Activated CD8-positive, alpha-beta memory T cell treated with anti-CD3 and anti-CD28 coated beads, Interleukin-2, amount 50 U/mL, for 24 hours (primary cell): ENCODE measurements at regions not wholly inside any gene's neighbourhood (a gene's known extent, or its start where the extent isn't known, plus 50 kb on each side); places are given as distances from the start of the nearest gene placed in this dataset.

Source experiments
- DNase-seq: peaks from one replicate; pipeline ENCODE4 v3.0.0-alpha.2; 2020; ENCODE audit errors: extremely low read depth

DNA sequence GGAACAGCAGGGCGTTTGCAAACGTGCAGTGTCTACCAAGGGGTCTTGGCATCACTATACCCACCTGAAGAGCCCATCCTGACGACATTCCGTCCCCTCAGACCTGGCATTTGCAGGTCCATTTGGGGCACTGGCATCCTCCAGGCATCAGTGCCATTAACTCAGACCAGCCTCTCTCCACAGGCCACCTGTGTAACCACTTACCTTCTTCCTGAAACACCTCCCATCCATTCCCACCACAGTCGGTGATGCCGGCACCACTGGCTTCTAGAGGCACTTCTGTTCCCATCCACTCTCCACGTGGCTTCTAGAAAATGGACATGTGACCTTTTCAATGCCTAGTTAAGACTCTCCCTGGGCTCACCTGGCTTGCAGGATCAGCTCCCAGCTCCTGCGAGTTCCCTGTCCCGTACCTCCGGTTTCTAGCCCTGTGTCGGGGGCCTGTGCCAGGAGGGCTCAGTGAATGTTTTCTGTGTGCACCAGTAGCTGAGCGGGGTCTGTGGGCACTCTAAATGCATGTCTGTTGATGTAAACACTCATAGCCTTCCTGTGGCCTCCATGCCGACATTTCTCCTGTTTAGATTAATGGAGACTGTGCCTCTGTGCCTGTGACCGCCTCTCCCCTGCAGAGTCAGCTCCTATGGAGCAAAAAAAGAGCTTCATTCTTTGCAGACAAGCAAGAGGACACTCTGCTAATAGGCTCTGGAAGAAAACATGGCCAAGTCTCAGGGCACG is 458.0 kb upstream of the HS6ST1 start:
- no peak for DNase-seq

DNA sequence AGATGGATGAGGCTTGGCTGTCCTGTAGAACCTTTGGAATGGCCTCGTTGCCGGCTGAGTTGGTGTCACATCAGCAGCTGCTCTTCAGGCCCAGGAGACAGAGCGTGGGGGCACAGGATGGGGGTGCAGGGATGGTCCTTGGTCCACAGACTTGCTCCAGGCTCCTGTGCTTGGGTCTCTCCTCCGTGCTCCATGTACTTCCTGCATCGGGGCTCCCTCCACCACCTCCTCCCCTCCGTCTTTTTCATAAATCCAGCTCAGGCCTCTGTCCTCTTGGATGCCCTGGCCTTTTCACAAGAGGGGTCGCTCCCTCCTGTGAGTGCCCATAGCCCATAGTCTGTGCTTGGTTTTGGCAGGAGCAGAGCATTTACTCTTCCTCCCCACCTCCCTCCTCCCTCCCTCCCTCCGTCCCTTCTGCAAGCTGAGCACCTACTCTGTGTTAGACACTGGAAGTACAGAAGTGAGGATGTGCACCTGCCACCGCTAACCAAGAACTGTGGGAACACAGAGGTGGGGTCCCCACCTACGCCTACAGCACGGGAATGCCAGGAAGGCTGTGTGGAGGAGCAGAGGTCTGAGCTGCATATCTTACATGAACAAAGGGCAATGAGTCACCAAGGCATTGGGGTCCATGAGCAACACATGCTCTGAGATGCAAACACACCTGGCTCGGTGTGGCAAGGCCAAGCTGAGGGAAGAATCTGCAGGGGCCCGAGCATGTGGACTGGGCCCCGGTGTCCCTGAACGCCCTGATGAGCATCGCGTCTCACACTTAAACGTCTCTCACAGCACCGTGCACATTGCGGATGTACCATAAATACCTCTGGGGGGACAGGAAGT is 458.7 kb upstream of the HS6ST1 start:
- no peak for DNase-seq

DNA sequence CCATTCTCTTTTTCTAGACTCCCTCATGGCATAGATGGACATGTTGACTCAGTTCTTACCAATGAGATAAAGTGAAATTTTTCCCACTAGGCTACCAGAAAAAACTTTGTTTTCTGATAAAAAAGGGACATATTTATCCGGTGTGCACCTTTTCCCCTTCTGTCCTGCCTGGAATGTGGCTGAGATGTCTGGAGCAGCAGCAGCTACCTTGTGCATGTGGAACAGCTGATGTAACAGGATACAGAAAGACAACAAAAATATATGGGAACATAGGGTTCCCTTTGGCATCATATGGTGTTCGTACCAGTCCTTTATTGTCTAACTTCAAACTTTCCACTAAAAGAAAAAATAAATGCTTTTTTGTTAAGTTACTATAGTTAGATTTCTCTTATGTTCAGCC is 460.2 kb upstream of the HS6ST1 start:
- no peak for DNase-seq

DNA sequence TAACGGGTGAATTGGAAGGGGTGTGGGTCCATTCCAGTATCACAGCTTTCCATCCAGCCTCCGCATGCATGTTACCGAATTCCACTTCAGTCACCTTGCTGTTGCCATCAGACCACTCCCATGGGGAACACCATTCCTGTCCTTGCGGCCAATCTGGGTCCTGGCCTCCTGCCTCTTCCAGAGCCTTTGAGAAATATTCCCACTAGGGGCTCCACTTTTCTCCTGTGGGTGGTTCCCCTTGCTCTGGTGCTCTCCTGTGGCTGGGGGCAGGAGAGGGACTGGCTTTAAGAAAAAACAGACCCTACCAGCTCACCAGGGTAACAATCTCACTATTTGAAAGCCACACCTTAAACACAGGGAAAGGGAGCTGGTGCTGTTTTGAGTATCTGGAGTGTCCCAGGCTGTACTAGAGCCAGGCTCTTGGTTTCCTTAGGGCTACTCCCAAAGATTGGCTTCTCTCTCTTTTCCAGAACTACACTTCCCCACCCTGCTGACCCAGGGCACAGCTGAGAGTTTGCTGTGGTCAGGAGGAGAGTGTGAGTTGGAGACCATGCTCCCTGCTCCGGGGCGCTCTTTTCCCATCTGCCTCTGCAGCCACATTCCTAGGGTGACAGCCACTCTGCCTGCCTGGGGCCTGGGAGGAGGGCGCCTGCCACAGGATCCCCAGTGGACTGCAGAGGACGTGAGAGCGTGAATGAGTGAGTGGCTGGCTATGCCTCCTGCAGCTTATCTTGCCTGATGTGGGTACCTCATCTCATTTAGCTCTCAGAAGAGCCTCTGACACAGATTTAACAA is 460.8 kb upstream of the HS6ST1 start:
- DNase-seq, result no peak

DNA sequence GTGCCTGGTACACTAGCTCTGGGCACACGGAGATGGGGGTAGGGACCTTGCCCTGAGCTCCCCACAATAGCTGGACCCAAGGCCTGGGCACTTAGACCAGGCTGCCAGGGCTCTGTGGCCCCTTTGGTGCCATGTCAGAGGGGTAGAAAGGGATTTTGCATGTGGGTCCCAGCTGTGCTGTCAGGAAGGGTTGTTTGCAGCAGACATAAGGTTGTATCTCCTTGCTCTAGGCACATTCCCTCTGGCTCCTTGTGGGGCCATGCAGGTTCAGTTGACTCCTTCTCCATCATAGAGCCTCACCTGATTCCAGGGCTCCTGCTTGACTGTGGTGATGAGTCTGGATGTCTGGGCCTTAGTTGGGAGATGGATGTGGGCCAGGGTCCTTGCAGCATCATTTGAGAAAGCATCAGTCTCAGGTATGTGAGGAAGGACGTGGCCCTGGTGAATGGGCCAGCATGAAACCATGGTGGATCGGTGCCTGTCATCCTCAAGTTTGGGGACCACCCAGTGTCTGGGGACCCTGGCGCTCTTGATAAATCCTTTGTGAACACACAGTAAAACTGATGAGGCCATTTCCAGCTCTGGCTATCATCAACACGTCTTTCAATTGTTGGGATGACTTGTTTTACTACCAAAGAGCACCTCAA is 461.9 kb upstream of the HS6ST1 start:
- DNase-seq, result no peak

DNA sequence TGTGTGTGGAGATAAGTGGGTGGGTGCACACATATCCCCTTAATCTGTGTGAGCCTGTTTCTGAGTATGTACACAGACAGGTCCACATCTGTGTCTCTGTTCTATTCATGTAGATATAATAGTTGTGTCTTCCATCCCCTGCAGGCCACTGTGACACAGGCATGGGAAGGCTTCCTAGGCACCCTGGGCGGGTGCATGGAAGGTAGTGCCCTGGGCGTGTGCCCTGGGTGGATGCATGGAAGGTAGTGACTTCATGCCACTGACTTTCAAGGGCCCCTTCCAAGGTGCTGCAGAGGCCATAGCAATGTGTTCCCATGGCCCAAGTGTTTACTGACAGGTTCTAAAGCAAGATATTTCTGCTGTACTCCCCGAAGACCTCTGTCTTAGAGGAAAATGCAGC is 462.5 kb upstream of the HS6ST1 start:
- no peak for DNase-seq

DNA sequence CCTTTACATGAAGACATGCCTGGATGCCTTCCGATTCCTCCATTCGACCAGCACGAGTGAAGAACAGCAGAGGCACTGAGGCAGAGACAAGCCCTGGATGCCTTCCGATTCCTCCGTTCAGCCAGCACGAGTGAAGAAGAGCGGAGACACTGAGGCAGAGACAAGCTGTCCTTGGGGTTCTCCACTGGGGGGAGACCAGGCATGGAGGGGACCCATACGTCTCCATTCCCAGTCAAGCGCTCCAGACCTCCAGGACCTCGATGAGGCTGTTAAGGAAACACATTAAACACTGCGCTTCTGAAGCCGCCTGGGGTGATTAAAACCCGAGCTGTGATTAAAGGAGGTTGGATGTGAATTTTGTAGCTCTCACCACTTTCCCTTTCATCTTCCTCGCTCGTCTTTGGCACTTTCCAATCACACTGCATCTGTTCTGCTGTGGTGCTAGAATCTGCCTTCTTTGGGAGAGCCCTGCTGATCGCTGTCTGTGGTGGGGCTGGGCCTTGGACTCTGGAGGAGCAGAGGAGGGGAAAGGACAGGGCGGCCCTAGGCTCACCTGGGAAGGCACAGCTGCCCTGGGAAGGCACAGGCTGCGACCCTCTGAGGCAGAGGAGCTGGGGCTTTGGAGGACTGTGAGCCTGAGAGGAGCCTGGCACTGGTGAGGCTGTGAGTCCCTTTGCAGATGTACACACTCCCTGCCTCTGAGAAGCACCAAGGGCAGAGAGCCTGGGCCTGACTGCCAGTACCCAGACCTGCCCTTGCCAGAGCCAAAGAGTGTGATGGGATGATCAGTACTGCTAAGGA is 463.1 kb upstream of the HS6ST1 start:
- no peak for DNase-seq

DNA sequence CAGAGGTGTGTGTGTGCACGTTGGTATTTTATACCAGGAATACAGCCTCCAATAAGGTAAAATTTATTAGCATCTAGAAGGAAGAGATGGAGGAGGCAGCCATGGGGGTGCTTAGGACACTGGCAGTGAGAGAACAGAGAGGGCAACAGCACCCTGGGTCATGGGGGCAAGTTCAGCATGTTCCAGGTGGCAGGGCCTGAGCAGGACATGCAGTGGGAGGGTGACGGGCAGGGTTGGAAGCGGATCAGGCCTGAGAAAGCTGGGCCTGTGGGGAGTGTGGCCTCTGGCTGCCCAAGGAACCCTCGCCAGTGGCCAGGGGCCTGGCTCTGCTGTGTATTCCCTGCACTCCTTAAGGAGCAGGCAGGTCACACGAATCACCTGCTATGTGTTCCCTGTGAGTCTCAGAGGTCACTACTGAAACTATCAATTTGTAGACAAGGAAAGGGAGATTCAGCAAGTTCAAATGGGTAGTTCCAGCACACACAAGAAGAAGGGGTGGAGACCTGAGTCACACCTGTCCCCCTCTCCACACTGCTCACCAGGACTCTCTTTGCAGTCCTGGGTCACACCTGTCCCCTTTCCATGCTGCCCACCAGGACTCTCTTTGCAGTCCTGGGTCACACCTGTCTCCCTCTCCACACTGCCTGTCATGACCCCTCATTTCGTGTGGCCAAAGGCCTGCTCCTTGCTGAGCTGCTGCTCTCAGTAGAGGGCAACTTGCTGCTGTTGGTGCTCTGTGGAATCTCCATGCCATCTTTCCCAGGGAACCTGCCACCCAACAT is 463.9 kb upstream of the HS6ST1 start:
- no peak for DNase-seq

DNA sequence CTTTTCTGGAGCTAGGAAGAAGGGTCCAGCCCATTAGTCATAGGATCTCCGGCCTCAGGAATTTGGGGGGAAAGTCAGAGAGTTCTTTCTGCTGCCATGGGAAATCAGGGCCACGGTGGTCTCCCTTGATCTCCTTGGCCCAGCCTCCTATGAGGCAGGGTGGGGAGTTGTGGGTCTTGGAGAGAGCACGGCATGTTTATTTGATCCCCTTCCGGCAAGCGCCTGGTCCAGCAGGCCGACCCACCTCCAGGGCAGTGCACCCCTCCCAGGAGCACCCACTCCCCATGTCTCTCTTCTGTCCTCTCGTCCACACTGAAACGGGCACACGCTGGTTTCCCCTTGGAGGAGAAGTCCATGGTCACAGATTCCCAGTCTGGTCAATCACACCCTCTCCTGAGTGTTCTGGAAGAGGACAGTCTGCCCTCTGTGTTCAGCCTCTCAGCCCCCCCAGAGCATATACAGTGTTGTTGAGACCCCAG is 464.6 kb upstream of the HS6ST1 start:
- no peak for DNase-seq

DNA sequence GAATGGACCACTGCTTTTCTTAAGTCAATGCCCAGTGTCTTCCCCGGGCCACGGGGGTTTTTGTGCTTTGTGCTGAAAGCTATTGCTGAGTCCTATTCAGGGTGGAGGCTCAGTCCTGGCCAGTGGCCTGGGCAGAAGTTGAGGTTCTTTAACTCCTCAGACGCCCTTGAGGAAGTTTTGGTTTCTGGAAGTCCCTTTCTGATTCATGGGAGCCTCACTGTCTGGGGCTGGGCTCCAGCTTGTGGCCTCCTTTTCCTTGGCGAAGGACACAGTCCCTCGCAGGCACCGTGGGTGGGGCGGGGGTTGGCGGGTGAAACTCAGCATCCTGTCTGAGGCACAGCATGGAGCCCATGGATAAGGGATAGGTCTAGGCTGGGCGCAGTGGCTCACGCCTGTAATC is 465.2 kb upstream of the HS6ST1 start:
- DNase-seq, result no peak

DNA sequence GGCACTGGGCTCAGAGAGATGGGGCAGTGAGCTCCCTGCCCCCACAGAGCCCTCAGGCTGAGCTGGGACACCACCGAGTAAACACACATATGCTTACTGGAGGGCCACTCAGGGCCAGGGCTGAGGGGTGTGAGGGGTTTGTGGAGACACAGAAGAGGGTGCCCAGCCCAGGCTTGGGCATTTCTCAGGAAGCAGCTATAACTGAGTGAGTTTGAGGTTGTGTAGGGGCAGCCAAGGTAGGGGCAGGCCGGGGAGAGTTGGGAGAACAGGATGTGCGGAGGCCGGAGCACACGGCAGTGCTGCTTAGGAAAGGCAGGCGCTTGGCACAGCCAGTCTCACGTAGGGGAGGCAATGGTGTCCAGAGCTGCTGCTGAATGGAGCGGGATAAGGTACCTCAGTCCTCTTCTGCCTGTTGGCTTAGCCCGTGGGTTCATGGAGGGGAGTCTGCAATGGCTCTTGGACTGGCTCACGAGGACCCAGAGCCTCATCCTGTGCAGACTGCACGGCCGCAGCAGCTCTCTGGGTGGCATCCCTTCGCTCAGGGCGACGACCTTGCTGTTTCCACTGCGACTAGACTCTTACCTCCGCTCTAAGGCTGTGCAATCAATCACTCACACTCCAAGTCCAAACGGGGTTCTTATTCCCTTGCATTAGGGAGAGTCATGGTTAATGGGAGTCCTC is 466.1 kb upstream of the HS6ST1 start:
- DNase-seq, result no peak

DNA sequence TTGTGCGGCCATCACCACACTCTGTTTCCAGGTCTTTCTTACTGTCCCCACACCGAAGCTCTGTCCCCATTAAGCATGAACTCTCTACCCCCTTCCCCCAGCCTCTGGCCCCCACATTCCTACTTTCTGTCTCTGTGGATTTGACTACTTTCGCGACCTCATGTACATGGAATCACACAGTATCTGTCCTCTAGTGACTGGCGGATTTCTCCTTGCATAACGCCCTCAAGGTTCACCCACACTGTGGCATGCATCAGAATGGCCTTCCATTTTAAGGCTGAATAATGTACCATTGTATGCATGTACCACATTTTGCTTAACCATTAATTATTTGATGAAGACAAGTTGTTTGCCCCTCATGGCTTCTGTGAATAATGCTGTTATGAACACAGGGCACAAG is 467.6 kb upstream of the HS6ST1 start:
- DNase-seq, result no peak

DNA sequence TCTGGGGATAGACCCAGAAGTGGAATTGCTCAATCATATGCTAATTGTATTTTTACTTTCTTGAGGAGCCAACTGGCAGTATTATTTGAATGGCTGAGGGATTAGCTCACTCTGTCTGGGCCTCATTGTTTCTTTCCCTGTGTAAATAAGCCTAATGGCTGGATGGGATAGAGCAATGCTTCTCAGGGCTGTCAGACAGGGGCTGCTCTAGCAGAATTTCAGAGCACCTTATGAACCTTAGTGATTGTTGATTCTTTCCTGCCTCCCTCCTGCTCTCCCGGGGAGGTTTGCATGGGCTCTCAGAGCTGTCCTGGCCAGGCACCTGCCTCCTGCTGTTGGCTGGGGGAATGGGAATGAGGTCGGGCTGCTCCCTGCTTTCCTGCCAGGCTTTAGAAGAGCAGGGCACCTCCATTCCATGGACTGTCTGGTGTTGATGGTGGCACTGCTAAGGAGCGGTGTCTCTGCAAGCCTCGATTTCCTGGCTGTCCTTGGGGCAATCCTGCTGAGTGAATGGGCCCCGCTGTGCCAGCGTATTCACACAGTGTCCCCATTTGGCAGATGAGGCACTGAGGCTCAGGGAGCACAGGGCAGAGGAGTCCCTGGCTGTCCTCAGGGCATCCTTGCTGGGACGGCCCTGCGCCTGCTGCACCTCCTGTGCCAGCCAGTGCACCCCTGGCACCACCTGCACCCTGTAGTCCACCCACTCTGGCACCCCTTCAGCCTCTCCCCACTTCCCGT is 468.2 kb upstream of the HS6ST1 start:
- DNase-seq, result no peak

DNA sequence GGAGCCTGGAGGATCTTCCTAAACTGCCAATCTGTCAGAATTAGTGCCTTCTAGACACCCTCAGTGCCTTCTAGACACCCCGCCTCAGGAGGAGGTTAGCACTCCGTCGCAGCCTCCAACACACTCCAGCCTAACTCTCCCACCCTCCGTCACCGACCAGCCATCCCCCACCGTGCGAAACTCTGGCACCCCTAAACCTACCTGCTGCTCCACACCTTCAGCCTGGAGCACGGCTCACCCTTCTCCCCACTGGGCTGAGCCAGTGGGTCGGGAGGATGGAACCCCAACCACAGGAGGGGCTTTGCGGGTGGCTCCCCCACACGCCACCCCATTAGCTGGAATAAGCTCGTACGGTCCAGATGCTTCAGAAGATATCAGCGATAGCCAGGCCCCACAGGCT is 468.9 kb upstream of the HS6ST1 start:
- DNase-seq, result no peak

DNA sequence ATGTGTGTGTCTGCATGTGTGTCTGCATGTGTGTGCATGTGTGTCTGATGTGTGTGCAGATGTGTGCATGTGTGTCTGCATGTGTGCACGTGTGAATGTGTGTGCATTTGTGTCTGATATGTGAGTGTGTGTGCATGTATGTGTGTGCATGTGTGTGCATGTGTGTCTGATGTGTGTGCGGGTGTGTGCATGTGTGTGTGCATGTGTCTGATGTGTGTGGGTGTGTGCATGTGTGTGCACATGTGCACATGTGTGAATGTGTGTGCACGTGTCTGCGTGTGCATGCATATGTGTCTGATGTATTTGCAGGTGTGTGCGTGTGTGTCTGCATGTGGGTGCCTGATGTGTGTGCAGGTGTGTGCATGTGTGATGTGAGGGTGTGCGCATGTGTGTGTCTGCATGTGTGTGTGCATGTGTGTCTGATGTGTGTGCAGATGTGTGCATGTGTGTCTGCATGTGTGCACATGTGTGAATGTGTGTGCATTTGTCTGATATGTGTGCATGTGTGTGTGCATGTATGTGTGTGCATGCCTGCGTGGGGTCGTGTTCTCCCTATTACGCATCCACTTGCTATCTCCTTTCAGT is 470.1 kb upstream of the HS6ST1 start:
- DNase-seq, result no peak

DNA sequence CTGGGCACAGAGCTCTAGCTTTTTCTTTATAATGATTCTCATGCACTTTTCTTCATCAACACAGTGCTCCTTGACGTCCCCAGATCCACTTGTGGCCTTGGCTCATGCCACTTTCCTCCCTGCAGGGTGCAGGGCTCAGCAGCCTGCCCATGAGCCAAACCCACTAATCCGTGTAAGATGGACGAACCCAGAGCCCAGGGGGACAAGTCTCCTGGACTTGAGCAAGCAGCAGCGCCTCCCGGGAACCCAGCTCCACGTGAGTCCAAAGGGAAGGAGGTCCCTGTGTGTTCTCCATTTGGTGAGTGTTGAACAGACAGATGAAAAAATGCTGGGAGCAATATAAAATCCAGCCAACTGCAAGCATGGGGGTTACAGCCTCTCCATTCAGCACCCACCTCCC is 470.6 kb upstream of the HS6ST1 start:
- DNase-seq, result no peak

DNA sequence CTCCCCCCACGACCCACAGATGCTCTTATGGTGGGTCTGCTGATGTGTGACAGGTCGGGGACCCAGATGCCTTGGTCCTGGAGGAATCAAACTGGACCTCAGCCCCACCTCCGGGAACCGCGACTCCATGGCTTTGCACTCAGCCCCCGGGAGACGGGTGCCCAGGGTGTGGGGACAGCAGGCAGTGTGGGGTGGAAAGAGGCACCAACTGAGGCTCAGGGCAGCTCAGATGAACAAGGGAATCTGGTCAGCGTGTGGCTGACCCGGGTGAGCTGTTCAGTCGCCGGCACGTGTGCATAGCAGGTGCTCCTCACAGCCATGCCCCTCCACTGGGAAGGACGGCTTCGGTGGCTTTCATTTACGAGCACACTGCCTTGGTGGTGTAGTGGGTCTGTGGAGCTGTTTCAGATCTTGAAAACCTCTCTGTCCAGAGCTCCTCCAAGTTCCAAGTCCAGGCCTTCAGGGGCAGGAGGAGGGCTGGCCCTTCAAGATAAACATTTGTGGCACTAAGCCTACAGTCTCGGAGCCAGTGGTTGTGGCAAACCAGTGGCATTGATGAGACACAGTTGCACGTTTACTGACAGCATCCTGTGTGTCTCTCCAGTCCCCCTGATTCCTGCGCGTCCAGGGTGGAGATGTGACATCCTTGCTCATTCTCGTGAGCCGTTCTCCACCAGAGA is 471.2 kb upstream of the HS6ST1 start:
- no peak for DNase-seq

DNA sequence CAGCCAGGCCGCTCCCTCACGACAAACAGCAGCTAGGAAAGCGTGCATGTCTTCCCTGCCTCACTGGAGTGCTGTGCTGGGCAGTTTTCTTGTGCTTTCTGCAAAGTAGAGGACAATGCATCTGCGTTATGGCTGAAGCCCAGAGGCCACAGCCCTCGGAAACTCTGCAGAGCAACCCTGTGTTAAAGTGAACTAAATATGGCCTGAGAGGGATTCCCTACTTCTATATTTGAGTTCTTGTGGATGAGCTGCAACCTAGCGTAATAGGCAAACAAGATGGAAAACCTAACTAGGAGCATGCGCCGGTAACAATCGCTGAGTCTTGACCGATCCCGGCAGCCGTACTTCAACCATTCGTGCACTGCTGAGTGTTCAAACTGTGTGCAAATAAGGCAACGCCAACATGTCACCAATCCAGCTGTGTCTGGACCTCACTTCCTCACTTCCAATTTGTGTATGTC is 471.9 kb upstream of the HS6ST1 start:
- DNase-seq, result no peak
